ENCODE measurements at regions not wholly inside any gene's neighbourhood (a gene's known extent, or its start where the extent isn't known, plus 50 kb on each side); places are given as distances from the start of the nearest gene placed in this dataset.

DNA sequence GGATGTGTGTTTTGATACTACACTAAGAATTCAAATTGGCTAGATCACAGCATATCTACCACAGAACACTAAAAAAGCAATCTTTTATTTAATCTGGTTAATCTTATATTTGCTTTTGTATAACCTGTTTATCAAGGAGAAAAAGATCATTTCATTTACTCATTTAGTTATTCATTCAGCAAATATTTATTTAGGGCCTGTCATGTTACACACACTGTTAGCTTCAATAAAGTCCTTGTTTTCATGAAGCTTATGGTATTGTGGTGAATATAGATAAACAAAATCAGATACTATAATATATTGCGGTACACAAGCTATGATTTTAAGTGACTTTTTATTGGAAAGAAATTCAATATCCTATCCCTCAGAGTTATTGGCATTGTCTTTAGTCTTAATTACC, 350.8 kb downstream of the LRFN5 start:
- TF ChIP-seq, protein P1, sequence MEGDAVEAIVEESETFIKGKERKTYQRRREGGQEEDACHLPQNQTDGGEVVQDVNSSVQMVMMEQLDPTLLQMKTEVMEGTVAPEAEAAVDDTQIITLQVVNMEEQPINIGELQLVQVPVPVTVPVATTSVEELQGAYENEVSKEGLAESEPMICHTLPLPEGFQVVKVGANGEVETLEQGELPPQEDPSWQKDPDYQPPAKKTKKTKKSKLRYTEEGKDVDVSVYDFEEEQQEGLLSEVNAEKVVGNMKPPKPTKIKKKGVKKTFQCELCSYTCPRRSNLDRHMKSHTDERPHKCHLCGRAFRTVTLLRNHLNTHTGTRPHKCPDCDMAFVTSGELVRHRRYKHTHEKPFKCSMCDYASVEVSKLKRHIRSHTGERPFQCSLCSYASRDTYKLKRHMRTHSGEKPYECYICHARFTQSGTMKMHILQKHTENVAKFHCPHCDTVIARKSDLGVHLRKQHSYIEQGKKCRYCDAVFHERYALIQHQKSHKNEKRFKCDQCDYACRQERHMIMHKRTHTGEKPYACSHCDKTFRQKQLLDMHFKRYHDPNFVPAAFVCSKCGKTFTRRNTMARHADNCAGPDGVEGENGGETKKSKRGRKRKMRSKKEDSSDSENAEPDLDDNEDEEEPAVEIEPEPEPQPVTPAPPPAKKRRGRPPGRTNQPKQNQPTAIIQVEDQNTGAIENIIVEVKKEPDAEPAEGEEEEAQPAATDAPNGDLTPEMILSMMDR (IDR thresholded peaks at IDR 0.05; ENCODE audit: low read depth, low read length) = no peak
- TF ChIP-seq MYC (IDR thresholded peaks at IDR 0.05; ENCODE audit: low read depth, low read length) (no peak), POLR2A (IDR thresholded peaks at IDR 0.05; ENCODE audit: extremely low read depth, insufficient read length) (no peak)
- TF ChIP-seq, protein P2, sequence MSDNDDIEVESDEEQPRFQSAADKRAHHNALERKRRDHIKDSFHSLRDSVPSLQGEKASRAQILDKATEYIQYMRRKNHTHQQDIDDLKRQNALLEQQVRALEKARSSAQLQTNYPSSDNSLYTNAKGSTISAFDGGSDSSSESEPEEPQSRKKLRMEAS (IDR thresholded peaks at IDR 0.05; ENCODE audit: low read depth, low read length) = no peak

All from NB4 (cell line).